OCI-LY3 (cell line): ENCODE measurements at regions not wholly inside any gene's neighbourhood (a gene's known extent, or its start where the extent isn't known, plus 50 kb on each side); places are given as distances from the start of the nearest gene placed in this dataset.
"Not testable (repeated sequence)": the region's sequence is repeated elsewhere in the genome, so short reads cannot be mapped to it uniquely, and the experiment has no call there.

Experiments
- H2AFZ ChIP-seq: fragments of 200-600, 300-600 bp; shearing (Covaris generic); 2 replicates; pipeline ENCODE4 v1.6.0; 2014; ENCODE audit warnings: antibody characterized with exemption, low read depth, low read length
- H3K27ac ChIP-seq: fragments of 200-600, 300-600 bp; sonication (generic); 2 replicates; pipeline ENCODE4 v1.5.1; 2014; ENCODE audit warnings: mild to moderate bottlenecking, low read length, moderate library complexity, mixed read lengths
- H3K27me3 ChIP-seq: fragments of 200-600, 300-600 bp; sonication (generic); 2 replicates; pipeline ENCODE4 v1.6.1; 2014; ENCODE audit warnings: low read depth, low read length, mixed read lengths
- H3K36me3 ChIP-seq: fragments of 200-600, 300-600 bp; sonication (generic); replicated peaks from 2 replicates; pipeline ENCODE3; 2014; ENCODE audit warnings: low read depth, low read length, mixed read lengths
- H3K4me1 ChIP-seq: fragments of 300-600, 200-600 bp; sonication (generic); 2 replicates; pipeline ENCODE4 v1.6.1; 2014; ENCODE audit warnings: low read length, mixed read lengths
- H3K4me2 ChIP-seq: fragments of 200-600, 300-600 bp; sonication (generic); 2 replicates; pipeline ENCODE4 v1.6.1; 2014; ENCODE audit warnings: low read length, mixed read lengths
- H3K4me3 ChIP-seq: fragments of 300-600, 200-600 bp; sonication (generic); 2 replicates; pipeline ENCODE4 v1.5.1; 2014; ENCODE audit warnings: antibody characterized with exemption, mild to moderate bottlenecking, low read length, moderate library complexity
- H3K79me2 ChIP-seq: fragments of 300-600, 200-600 bp; shearing (Covaris generic); 2 replicates; pipeline ENCODE4 v1.6.1; 2014; ENCODE audit warnings: mild to moderate bottlenecking, low read length, mixed read lengths
- H3K9ac ChIP-seq: fragments of 300-600, 200-600 bp; shearing (Covaris generic); 2 replicates; pipeline ENCODE4 v1.6.0; 2014; ENCODE audit warnings: mild to moderate bottlenecking, low read length, moderate library complexity
- H3K9me3 ChIP-seq: fragments of 200-600, 300-600 bp; shearing (Covaris generic); 2 replicates; pipeline ENCODE4 v1.6.1; 2014; ENCODE audit warnings: low read length, mixed read lengths; ENCODE audit not compliant: insufficient read depth
- H4K20me1 ChIP-seq: fragments of 200-600, 300-600 bp; sonication (generic); 2 replicates; pipeline ENCODE4 v1.6.1; 2016; ENCODE audit warnings: low read length, mixed read lengths; ENCODE audit not compliant: insufficient read depth
- CTCF ChIP-seq: fragments of 200-600, 300-600 bp; sonication (generic); IDR thresholded peaks from 2 replicates; pipeline ENCODE4 v1.5.1; 2014; ENCODE audit warnings: antibody characterized with exemption, low read length, low read depth
- EZH2phosphoT487 ChIP-seq: fragments of 200-600 bp; shearing (Covaris generic); IDR thresholded peaks from 2 replicates; pipeline ENCODE4 v1.6.1; 2018; ENCODE audit warnings: antibody characterized with exemption, mixed run types, low read depth

- no peaks in the 10 kb centered on the region for H3K79me2 ChIP-seq
- H3K27ac ChIP-seq = no peak overlapping the region
- H2AFZ ChIP-seq = no peak overlapping the region
- H3K9me3 ChIP-seq = no peaks in the 10 kb centered on the region
- H3K4me2 ChIP-seq = no peak overlapping the region
- no peaks in the 10 kb centered on the region for H3K27me3 ChIP-seq
- no peak for TF ChIP-seq CTCF
- no peak for TF ChIP-seq EZH2phosphoT487
- no peaks in the 10 kb centered on the region for H3K4me1 ChIP-seq
- H3K4me3 ChIP-seq = no peak overlapping the region
- no peaks in the 10 kb centered on the region for H3K36me3 ChIP-seq
- no peak overlapping the region for H3K9ac ChIP-seq
- H4K20me1 ChIP-seq = no peaks in the 10 kb centered on the region
Observed at GRCh38 chr4:23083391-23083790, 390.7 kb downstream of the GBA3 start.

GRCh38 chr4:23080171-23080570 is 387.4 kb downstream of the GBA3 start:
- not testable (repeated sequence) for H3K27me3 ChIP-seq, H3K4me2 ChIP-seq, H4K20me1 ChIP-seq, H3K9ac ChIP-seq, H3K4me1 ChIP-seq, H3K9me3 ChIP-seq, H3K36me3 ChIP-seq, H3K27ac ChIP-seq, H2AFZ ChIP-seq, H3K4me3 ChIP-seq, H3K79me2 ChIP-seq

- no peaks in the 10 kb centered on the region for H3K36me3 ChIP-seq
- no peaks in the 10 kb centered on the region for H3K79me2 ChIP-seq
- H3K9me3 ChIP-seq = no peaks in the 10 kb centered on the region
- peaks cover 5% of the 10 kb centered on the region; the same call in 1 of the 2 replicates for H3K4me1 ChIP-seq
- H3K4me3 ChIP-seq = no peak overlapping the region
- TF ChIP-seq CTCF = no peak
- no peak for TF ChIP-seq EZH2phosphoT487
- H3K4me2 ChIP-seq = no peak overlapping the region
- H2AFZ ChIP-seq = no peak overlapping the region
- H3K27me3 ChIP-seq = no peaks in the 10 kb centered on the region
- no peak overlapping the region for H3K27ac ChIP-seq
- H3K9ac ChIP-seq = no peak overlapping the region
- no peaks in the 10 kb centered on the region for H4K20me1 ChIP-seq
Observed at GRCh38 chr4:23070848-23071570, 378.3 kb downstream of the GBA3 start.

GRCh38 chr4:23068756-23069155 is 376.0 kb downstream of the GBA3 start:
- no peak overlapping the region for H3K27ac ChIP-seq
- no peak overlapping the region for H3K4me2 ChIP-seq

More at GRCh38 chr4:23068756-23069155, 376.0 kb downstream of the GBA3 start:
- H4K20me1 ChIP-seq = no peaks in the 10 kb centered on the region
- H2AFZ ChIP-seq = no peak overlapping the region
- no peak overlapping the region for H3K4me3 ChIP-seq
- no peak for TF ChIP-seq EZH2phosphoT487
- no peak for TF ChIP-seq CTCF
- no peak overlapping the region for H3K9ac ChIP-seq
- H3K4me1 ChIP-seq = peaks cover 5% of the 10 kb centered on the region; the same call in 1 of the 2 replicates
- no peaks in the 10 kb centered on the region for H3K79me2 ChIP-seq
- no peaks in the 10 kb centered on the region for H3K36me3 ChIP-seq
- no peaks in the 10 kb centered on the region for H3K9me3 ChIP-seq
- H3K27me3 ChIP-seq = no peaks in the 10 kb centered on the region
